H9 (cell line): ENCODE measurements at regions not wholly inside any gene's neighbourhood (a gene's known extent, or its start where the extent isn't known, plus 50 kb on each side); places are given as distances from the start of the nearest gene placed in this dataset.

Source experiments
- DNase-seq: peaks from one replicate; pipeline ENCODE4 v3.0.0-alpha.2; 2017
- H2AFZ ChIP-seq: one replicate; pipeline ENCODE4 v1.6.1; 2013; ENCODE audit warnings: mild to moderate bottlenecking, low read length, control low read depth, moderate library complexity
- H2AK5ac ChIP-seq: 2 replicates; pipeline ENCODE4 v1.6.1; 2013; ENCODE audit warnings: low read length, control low read depth, mixed read lengths; ENCODE audit not compliant: insufficient read length
- H2BK120ac ChIP-seq: one replicate; pipeline ENCODE4 v1.6.1; 2013; ENCODE audit warnings: low read depth, mild to moderate bottlenecking, low read length, control low read depth, inconsistent platforms; ENCODE audit not compliant: poor library complexity, severe bottlenecking
- H2BK12ac ChIP-seq: 2 replicates; pipeline ENCODE4 v1.6.1; 2013; ENCODE audit warnings: low read length, control low read depth, mixed read lengths, low read depth; ENCODE audit not compliant: insufficient read length
- H2BK15ac ChIP-seq: 2 replicates; pipeline ENCODE4 v1.6.1; 2013; ENCODE audit warnings: low read depth, low read length, control low read depth
- H2BK20ac ChIP-seq: one replicate; pipeline ENCODE4 v1.6.1; 2013; ENCODE audit warnings: low read depth, mild to moderate bottlenecking, low read length, control low read depth, inconsistent platforms; ENCODE audit not compliant: poor library complexity, severe bottlenecking
- H2BK5ac ChIP-seq: 2 replicates; pipeline ENCODE4 v1.6.1; 2013; ENCODE audit warnings: low read length, control low read depth, mixed read lengths; ENCODE audit not compliant: insufficient read length
- H3K14ac ChIP-seq: 2 replicates; pipeline ENCODE4 v1.6.1; 2013; ENCODE audit warnings: low read length, control low read depth; ENCODE audit not compliant: insufficient read depth
- H3K18ac ChIP-seq: 2 replicates; pipeline ENCODE4 v1.6.1; 2013; ENCODE audit warnings: low read depth, mild to moderate bottlenecking, mixed read lengths, low read length, control low read depth; ENCODE audit not compliant: insufficient read length
- H3K23ac ChIP-seq: 2 replicates; pipeline ENCODE4 v1.6.1; 2013; ENCODE audit warnings: low read length, control low read depth, mixed read lengths, low read depth; ENCODE audit not compliant: insufficient read length
- H3K23me2 ChIP-seq: 2 replicates; pipeline ENCODE4 v1.6.1; 2013; ENCODE audit warnings: low read depth, mild to moderate bottlenecking, mixed read lengths, low read length, control low read depth; ENCODE audit not compliant: insufficient read length, poor library complexity, severe bottlenecking
- H3K27ac ChIP-seq: 2 replicates; pipeline ENCODE4 v1.5.1; 2013; ENCODE audit warnings: low read length, control low read depth, mixed read lengths, low read depth; ENCODE audit not compliant: insufficient read length
- H3K27me3 ChIP-seq: 2 replicates; pipeline ENCODE4 v1.6.1; 2013; ENCODE audit warnings: low read length, control low read depth, inconsistent platforms; ENCODE audit not compliant: insufficient read depth
- H3K4ac ChIP-seq: 2 replicates; pipeline ENCODE4 v1.6.1; 2013; ENCODE audit warnings: low read depth, mild to moderate bottlenecking, control low read depth, inconsistent platforms, low read length, moderate library complexity
- H3K4me1 ChIP-seq: 2 replicates; pipeline ENCODE4 v1.6.1; 2013; ENCODE audit warnings: low read length, control low read depth, inconsistent platforms; ENCODE audit not compliant: insufficient read depth
- H3K4me2 ChIP-seq: 2 replicates; pipeline ENCODE4 v1.6.1; 2013; ENCODE audit warnings: low read length, control low read depth, mixed read lengths; ENCODE audit not compliant: insufficient read length, insufficient read depth
- H3K56ac ChIP-seq: 2 replicates; pipeline ENCODE4 v1.6.1; 2013; ENCODE audit warnings: low read depth, mild to moderate bottlenecking, mixed read lengths, low read length, control low read depth; ENCODE audit not compliant: insufficient read length
- H3K79me1 ChIP-seq: 2 replicates; pipeline ENCODE4 v1.6.1; 2013; ENCODE audit warnings: low read depth, mild to moderate bottlenecking, moderate library complexity, low read length, control low read depth, inconsistent platforms; ENCODE audit not compliant: insufficient read depth, poor library complexity, severe bottlenecking
- H3K79me2 ChIP-seq: 2 replicates; pipeline ENCODE4 v1.6.1; 2013; ENCODE audit warnings: low read length, control low read depth, inconsistent platforms; ENCODE audit not compliant: insufficient read depth
- H3K9ac ChIP-seq: 2 replicates; pipeline ENCODE4 v1.6.1; 2013; ENCODE audit warnings: low read length, control low read depth, mixed read lengths; ENCODE audit not compliant: insufficient read length; ENCODE audit errors: extremely low read depth
- H3K9me3 ChIP-seq: one replicate; pipeline ENCODE4 v1.6.1; 2013; ENCODE audit warnings: low read depth, low read length, inconsistent platforms; ENCODE audit not compliant: control insufficient read depth
- H3T11ph ChIP-seq: one replicate; pipeline ENCODE4 v1.6.1; 2013; ENCODE audit warnings: mild to moderate bottlenecking, low read length, control low read depth, inconsistent platforms
- H4K20me1 ChIP-seq: one replicate; pipeline ENCODE4 v1.6.1; 2013; ENCODE audit not compliant: control insufficient read depth, insufficient read length, insufficient read depth
- H4K5ac ChIP-seq: 2 replicates; pipeline ENCODE4 v1.6.1; 2013; ENCODE audit warnings: low read depth, mild to moderate bottlenecking, mixed read lengths, low read length, control low read depth; ENCODE audit not compliant: insufficient read length
- H4K8ac ChIP-seq: replicated peaks from 2 replicates; pipeline ENCODE4 v1.6.1; 2013; ENCODE audit warnings: low read length, control low read depth, mixed read lengths, low read depth; ENCODE audit not compliant: insufficient read length
- H4K91ac ChIP-seq: 2 replicates; pipeline ENCODE4 v1.6.1; 2013; ENCODE audit warnings: low read depth, mild to moderate bottlenecking, moderate library complexity, mixed read lengths, low read length, control low read depth; ENCODE audit not compliant: insufficient read length
- H3K27ac Mint-ChIP-seq, 3 experiments: 2 replicates in 2 of 3; 3 replicates in 1 of 3; pipeline ENCODE4 v1.8.0; 2020 to 2021; ENCODE audit warnings: mixed read lengths in 3 of 3, mild to moderate bottlenecking in 1 of 3, moderate library complexity in 1 of 3
- H3K27me3 Mint-ChIP-seq: 2 replicates; pipeline ENCODE4 v1.8.0; 2021; ENCODE audit warnings: low read depth, mild to moderate bottlenecking, moderate library complexity, mixed read lengths
- H3K36me3 Mint-ChIP-seq, 3 experiments: 2 replicates in 2 of 3; 3 replicates in 1 of 3; pipeline ENCODE4 v1.8.0; 2020 to 2021; ENCODE audit warnings: low read depth in 3 of 3, mixed read lengths in 3 of 3; ENCODE audit not compliant: insufficient read depth in 1 of 3
- H3K4me1 Mint-ChIP-seq, 2 experiments: 2 replicates each; pipeline ENCODE4 v1.8.0; 2020; ENCODE audit warnings: mixed read lengths in 2 of 2
- H3K4me3 Mint-ChIP-seq, 2 experiments: 2 replicates in 1 of 2; 3 replicates in 1 of 2; pipeline ENCODE4 v1.8.0; 2020 to 2021; ENCODE audit warnings: mild to moderate bottlenecking in 2 of 2, mixed read lengths in 2 of 2, moderate library complexity in 1 of 2
- H3K9me3 Mint-ChIP-seq, 2 experiments: 2 replicates in 1 of 2; 3 replicates in 1 of 2; pipeline ENCODE4 v1.8.0; 2020; ENCODE audit warnings: mild to moderate bottlenecking in 2 of 2, mixed read lengths in 2 of 2, moderate library complexity in 1 of 2
- CTCF ChIP-seq: fragments of 200-600 bp; sonication (generic); conservative IDR thresholded peaks from 3 replicates; pipeline ENCODE4 v1.8.0; 2021; ENCODE audit warnings: antibody characterized with exemption, mild to moderate bottlenecking
- WGBS: extraction: QIAGEN DNeasy Blood & Tissue Kit; methylation state at CpG from one replicate; pipeline ENCODE4 v1.1.7; 2013; ENCODE audit warnings: missing lambda C conversion rate, low lambda C conversion rate, mixed read lengths; ENCODE audit not compliant: insufficient read length; ENCODE audit errors: extremely low coverage; 5-methylcytosine and 5-hydroxymethylcytosine counted together

GRCh38 chr5:167839065-167839464, 452.4 kb upstream of the WWC1 start:
- no peaks in the 10 kb centered on the region for H3K27me3 ChIP-seq
- H3K4me2 ChIP-seq: no peak overlapping the region
- H2BK12ac ChIP-seq: no peak overlapping the region
- H2AK5ac ChIP-seq: no peak overlapping the region
- H2BK20ac ChIP-seq: no peak overlapping the region
- no peak for DNase-seq
- H4K91ac ChIP-seq: no peak overlapping the region
- H4K8ac ChIP-seq: no peak overlapping the region
- no peak overlapping the region for H3K27ac ChIP-seq
- no peak overlapping the region for H2BK15ac ChIP-seq
- no peaks in the 10 kb centered on the region for H3K23me2 ChIP-seq
- H3K9ac ChIP-seq: no peak overlapping the region
- no peaks in the 10 kb centered on the region for H3K79me2 ChIP-seq
- H3K79me1 ChIP-seq: no peaks in the 10 kb centered on the region
- peaks cover 19 to 22% of the 10 kb centered on the region in 2 experiments for H3K4me1 Mint-ChIP-seq
- H3K4me3 Mint-ChIP-seq: no peak overlapping the region
- TF ChIP-seq CTCF: no peak
- H3K4me1 ChIP-seq: no peaks in the 10 kb centered on the region
- no peak overlapping the region for H3K18ac ChIP-seq
- no peak overlapping the region for H3K23ac ChIP-seq
- no peak overlapping the region for H4K5ac ChIP-seq
- H3K56ac ChIP-seq: no peak overlapping the region
- H3K4ac ChIP-seq: no peak overlapping the region
- H3K14ac ChIP-seq: no peak overlapping the region
- H3T11ph ChIP-seq: no peak overlapping the region
- H3K27me3 Mint-ChIP-seq: no peaks in the 10 kb centered on the region
- no peaks in the 10 kb centered on the region for H3K9me3 Mint-ChIP-seq
- H3K36me3 Mint-ChIP-seq: no peaks in the 10 kb centered on the region; a peak in 1 of 7 replicates
- no peaks in the 10 kb centered on the region for H3K9me3 ChIP-seq
- WGBS: no CpG with 5 or more reads among the region's 6 CpGs
- H2BK120ac ChIP-seq: no peak overlapping the region
- no peaks in the 10 kb centered on the region for H4K20me1 ChIP-seq
- no peak overlapping the region for H2BK5ac ChIP-seq
- H2AFZ ChIP-seq: no peak overlapping the region
- H3K27ac Mint-ChIP-seq: no peak overlapping the region; a peak in 2 of 7 replicates
